GM12891 (cell line): ENCODE measurements at regions not wholly inside any gene's neighbourhood (a gene's known extent, or its start where the extent isn't known, plus 50 kb on each side); places are given as distances from the start of the nearest gene placed in this dataset.

ENCODE experiments used
- POLR2A ChIP-seq: IDR thresholded peaks from 2 replicates; pipeline ENCODE4 v1.6.1; 2011; ENCODE audit warnings: low read depth, low read length, control low read depth
- POLR2AphosphoS5 ChIP-seq: IDR thresholded peaks from 2 replicates; pipeline ENCODE4 v1.6.1; 2011; ENCODE audit warnings: low read depth, low read length, control low read depth
- SPI1 ChIP-seq: IDR thresholded peaks from 2 replicates; pipeline ENCODE4 v1.6.1; 2011; ENCODE audit warnings: low read depth, low read length, control low read depth
- TAF1 ChIP-seq: IDR thresholded peaks from 2 replicates; pipeline ENCODE4 v1.6.1; 2011; ENCODE audit warnings: low read depth, low read length, control low read depth

DNA sequence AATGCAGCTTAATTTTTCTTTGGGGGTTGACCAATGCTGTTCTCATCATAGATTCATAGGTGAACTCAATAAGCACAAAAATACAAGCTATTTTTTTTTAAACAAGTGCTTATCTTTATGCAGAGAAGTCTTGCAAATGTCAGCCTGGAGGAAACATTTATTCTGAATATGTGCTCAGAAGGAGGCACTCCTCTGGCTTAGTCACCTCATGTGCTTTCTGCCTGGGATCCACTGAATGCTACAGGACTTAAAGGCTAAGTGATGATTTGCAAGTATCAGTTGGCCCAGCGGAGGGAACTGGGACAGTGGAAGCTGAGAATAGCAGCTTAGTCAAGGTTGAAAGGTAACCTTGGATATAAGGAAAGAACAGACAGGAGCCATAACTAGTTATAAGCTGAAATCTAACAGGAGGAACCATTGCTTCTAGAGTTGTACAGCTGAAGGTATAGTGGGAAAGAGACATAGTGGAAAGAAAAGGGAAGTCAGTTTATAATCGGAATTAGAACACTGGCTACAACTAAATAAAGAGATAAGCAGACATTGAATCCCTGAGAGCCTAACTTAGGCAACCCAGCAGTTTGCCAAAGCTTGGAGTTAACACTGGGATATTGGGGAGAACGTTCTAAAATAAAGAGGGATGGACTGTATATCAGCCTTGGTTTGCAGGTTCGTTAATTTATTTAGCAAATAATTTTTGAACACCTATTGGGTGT lies 488.7 kb downstream of the SUCLG1 start:
- TF ChIP-seq POLR2AphosphoS5 (no peak), POLR2A (no peak), SPI1 (no peak), TAF1 (no peak)
